Inferior parietal cortex (tissue), 1 donor: ENCODE measurements at regions not wholly inside any gene's neighbourhood (a gene's known extent, or its start where the extent isn't known, plus 50 kb on each side); places are given as distances from the start of the nearest gene placed in this dataset.

Experiments used
- DNase-seq: peaks from one replicate; pipeline ENCODE4 v3.0.0-alpha.2; 2016; ENCODE audit errors: extremely low spot score

DNA sequence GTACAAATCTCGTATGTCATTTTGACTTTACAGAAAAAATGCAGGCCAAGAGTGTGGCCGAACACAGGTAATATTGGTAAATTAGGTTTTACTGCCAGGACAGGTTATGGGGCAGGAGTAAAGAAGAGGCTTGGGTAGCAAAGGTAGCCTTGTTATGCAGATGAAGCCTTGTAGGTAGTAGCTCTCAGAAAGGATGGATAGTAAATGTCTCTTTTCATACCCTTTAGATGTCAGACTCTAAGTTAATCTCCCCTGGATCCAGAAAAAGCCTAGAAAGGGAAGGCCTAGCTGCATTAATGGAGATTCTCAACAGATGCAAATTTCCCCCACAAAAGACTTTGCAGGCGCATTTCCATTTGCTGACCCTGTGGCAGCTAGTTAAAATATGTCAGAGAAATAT, 1445.1 kb upstream of the CADM2 start:
- no peak for DNase-seq

- DNase-seq: no peak
These were observed 1444.5 kb upstream of the CADM2 start for GRCh38 chr3:83514130-83514914.

- no peak for DNase-seq
These were observed 1443.7 kb upstream of the CADM2 start for GRCh38 chr3:83515123-83515522.

DNA sequence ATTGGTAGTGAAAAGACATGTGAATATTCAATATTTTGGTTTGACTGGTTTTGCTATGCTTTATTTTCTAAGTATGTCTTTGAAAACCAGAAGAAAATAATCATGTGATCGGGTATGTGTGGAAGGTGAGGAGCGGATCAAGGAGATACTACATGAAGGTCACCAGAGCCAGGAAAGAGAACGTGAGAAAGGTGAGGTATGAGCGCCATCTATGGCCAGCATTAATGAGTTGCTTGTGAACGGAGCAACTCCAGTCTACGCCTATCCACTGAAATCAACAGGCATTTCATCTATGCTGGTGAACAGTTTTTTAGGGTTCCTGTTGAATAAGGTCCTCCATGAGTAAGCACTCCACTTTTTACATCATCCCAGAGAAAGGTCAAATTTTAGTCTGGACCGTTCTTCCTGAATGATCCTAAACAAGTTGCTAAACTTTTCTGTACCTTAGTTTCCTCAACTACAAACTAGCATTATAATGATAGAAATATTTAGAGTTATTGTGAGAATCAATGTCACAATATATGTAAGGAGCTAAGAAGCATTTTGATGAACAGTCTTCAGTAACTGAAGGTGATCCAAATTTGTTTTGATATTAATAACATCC, 1435.2 kb upstream of the CADM2 start:
- peak; percentile 33 for DNase-seq

DNA sequence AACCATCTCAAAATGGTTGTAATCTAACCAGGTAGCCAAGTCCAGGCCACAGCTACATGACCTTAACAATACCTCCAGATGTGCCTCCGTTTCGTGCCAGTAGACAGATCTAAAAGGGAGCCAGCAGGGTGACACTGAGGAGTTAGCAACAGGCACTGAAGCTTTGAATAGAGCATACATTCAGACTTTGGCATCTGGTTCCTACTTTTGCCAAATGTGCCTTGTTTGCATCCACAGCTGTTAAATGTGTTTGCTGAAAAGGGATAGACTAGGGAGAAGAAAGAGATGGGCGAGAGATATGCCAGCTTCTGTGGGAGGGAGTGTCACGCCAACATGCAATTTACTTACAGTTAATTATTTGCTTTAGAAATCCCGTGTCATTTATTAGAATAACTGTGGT, 1433.9 kb upstream of the CADM2 start:
- no peak for DNase-seq

- no peak for DNase-seq
These were observed 1399.7 kb upstream of the CADM2 start for GRCh38 chr3:83559082-83559481.

DNA sequence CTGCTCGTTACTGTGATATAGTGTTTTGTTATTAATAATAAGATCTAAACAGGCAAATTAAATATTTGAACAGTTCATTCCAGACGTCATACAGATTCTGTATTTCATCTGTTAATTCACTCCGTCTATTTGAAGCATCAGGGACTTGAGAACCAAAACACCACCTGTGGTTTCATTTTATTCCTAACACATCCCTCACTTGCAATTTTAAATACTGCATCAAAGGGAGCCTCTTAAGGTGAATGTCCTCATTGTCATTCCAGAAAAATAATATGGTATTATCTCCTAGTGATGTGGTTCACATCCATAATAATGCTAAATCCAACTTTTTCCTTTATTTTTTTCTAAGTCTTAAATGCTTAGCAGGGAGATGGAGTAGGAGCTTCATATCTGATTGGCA, 1390.9 kb upstream of the CADM2 start:
- DNase-seq: no peak

DNA sequence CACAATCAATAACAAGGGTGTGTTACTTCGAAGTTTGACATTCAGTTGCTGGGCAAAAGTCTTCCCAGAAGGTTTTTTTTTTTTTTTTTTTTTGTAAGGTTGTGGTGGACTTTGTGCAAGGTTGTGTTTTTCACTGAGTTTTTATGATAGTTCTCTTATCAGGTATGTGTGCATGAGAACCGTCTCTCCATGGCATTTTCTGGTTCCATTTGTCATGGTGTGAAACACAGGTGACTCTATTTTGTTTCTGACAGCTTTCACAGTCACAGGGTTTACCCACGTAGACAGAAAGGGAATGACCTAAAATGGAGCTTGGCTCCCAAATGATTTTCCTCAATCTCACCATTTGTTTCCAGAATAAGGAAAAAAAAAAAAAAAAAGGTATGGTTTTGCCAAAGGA, 1377.2 kb upstream of the CADM2 start:
- DNase-seq: no peak

DNA sequence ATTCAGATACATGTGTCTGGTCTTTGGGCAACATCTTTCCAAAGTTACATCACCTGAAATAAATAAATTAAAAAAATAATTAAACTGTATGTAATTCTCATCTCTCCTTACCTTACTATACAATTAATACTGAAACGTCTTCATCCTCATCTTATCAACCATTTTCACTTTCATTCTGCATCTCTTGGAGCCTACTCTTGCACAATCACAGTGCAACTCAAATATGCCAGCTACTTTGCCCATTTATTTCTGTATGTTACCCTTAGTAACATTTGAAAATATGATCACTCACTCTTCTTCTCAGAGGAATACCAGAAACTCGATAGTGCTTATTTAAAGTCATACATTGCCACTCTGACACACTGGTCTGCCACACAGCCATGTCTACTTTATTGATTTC, 1357.1 kb upstream of the CADM2 start:
- no peak for DNase-seq

DNA sequence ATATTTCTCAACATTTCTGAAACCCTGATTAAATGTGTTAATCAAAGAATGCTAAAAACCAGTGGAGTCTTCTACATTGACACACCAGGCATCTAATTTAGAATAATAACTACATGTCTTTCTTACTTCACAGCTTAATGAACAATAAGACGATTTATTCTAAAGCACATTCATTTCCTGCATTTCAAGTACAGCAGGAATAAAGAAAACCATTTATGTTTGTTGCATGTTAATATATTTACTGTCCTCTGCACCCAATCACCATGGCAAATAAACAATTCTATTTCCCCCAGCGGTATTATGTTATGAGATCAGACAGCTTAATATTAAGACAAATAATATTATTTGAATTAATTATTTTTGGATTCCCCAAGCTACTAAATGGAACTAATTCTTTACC, 1336.3 kb upstream of the CADM2 start:
- DNase-seq: no peak

DNA sequence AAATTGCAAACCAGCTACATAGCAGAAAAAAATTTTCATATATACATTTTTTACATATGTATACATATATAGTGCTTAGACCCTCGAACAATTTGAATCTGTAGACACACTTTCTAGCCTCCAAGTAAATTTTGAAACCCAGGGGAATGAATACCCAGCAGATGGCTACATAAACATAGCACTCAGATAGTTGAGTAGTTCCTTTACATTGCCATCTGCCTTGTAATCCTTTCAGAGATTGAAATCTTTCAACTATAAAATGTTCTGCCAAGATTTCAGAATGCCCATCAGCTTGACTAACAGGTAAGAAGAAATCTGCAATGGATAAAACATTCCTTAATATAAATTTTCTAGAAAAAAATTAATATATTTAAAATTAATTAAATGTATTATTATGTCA, 1333.5 kb upstream of the CADM2 start:
- no peak for DNase-seq

DNA sequence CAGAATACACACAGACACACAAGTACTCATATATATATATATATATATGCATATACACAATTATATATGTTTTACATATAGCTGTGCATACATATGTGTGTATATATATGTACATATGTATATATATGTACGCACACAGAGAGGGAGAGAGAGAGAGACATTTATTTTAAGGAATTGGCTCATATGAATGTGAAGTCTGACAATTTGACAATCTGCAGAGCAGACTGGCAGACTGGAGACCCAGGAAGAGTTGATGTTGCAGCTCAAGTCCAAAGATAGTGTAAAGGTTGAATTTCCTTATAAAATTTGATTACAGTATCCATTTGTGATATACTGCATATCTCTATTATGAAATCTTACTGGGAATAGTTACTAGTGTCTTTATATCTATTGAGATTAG, 1330.3 kb upstream of the CADM2 start:
- no peak for DNase-seq

DNA sequence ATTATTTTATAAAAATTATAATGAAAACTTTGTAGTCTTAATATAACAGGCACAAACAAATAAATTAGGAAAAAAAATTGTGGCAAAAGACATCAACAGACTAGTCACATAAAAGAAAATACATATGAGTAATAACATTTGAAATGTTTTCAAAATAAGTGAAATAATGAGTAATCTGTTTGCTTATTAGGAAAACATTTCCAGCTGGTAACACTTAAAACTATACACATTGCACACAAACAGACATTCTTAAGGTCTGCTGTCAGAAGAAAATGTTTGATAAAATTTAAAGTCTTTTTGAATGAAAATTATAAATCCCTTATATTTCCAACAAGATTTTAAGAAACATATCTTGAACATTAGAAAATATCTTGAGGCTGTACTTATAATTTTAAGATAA, 1326.3 kb upstream of the CADM2 start:
- no peak for DNase-seq

DNA sequence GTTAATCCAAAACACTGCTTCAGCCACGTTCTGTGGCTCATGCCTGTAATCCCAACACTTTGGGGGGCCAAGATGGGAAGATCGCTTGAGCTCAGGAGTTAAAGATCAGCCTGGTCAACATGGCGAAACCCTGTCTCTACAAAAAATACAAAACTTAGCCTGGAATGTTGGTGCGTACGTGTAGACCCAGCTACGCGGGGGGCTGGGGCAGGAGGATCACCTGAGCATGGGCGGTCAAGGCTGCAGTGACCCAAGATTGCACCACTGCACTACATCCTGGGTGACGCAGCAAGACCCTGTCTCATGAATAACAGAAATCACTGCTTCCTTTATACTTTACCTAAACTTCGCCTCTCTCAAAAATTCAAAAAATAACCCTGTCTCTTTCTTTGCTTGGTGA, 1325.0 kb upstream of the CADM2 start:
- DNase-seq: no peak

- no peak for DNase-seq
These were observed 1309.1 kb upstream of the CADM2 start for GRCh38 chr3:83649692-83650091.

GRCh38 chr3:83655083-83655482, 1303.7 kb upstream of the CADM2 start:
- no peak for DNase-seq

DNA sequence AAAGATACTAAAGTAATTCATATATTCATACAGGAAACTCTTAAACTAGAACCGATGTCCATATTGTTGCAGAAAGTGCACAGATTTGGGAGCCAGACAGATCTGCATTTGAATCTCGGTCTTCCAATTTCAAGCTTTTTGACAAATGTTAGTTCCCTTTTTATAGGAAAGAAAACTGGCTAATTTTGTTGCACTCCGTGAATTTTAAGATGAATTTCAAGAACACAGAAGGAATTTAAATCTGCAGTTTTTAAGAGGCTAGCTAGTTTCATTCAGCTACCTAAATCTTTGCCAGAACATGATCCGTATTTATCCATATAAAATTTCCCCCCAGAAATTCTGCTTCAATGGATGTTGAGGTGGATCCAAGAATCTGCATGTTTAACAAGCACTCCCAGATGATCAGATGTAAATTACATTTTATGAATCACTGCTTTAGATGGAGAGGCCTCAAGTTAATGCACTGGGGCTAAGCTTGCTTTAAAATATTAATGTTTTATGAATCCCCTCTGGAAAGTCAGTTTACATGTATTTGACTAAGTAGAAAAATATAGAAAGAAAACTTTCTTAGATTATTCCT, 1296.3 kb upstream of the CADM2 start:
- peak; percentile 11 for DNase-seq

GRCh38 chr3:83670416-83670815, 1288.4 kb upstream of the CADM2 start:
- no peak for DNase-seq

DNA sequence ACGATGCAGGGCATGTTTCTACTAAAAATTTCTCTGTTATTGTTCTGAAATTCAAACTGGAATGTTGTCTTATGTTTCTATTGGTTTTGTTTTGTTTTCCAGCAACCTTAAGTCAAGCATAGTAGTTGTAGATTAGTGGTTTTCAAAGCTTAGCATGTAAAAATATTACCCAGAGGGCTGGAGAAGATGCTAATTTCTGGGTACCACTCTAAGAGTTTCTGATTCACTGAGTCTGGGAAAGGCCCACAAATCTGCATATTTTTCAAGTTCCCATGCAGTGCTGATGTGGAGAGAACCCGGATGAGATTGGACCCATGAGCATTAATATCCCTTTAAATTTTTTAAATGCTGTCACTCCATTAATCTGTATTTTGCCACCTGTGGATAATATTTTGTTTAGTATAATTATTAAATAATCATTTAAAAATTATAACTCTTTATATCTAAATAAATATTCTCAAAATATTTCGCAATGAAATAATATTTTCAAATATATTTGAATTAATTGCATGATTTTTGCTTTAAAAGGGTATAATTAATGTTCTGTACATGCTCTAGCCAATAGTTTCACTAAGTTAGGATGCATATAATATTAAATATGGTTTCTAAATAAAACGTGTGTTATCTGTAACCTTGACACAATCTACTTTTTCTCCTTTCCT, 1274.7 kb upstream of the CADM2 start:
- DNase-seq: no peak

DNA sequence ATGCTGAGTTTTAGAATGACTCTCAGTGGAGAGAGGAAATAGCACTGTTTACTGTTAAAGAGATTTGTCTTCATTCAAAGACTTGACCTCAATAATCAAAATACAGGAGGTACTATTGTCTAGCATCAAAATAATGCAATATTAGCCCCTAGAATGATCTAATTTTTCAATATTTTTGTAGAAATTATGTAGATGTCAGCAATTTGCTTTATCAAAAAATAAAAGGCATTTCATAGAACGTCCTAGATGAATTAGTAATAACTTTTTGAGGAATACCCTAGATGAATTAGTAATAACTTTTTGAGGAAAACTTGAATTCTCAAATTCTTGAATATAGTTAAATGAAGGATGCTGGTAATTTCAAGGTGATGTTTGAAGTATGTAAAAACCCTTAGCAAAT, 1252.1 kb upstream of the CADM2 start:
- DNase-seq: no peak

DNA sequence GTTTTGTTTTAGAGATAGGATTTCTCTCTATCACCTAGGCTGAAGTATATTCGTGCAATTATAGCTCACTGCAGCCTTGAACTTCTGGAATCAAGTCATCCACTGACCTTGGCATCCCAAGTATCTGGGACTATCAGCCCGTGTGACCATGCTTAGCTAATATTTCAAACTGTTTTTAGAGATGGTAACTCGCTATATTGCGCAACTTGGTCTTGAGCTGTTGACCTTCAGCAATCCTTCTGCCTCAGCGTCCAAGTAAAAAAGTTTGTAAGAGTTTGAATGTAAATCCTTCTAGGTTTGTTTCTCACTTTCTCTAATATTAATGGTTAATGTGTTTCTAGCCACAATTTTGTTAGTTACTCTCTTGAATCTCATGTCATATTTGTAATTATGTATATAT, 1243.5 kb upstream of the CADM2 start:
- no peak for DNase-seq

GRCh38 chr3:83729576-83729975, 1229.2 kb upstream of the CADM2 start:
- no peak for DNase-seq

DNA sequence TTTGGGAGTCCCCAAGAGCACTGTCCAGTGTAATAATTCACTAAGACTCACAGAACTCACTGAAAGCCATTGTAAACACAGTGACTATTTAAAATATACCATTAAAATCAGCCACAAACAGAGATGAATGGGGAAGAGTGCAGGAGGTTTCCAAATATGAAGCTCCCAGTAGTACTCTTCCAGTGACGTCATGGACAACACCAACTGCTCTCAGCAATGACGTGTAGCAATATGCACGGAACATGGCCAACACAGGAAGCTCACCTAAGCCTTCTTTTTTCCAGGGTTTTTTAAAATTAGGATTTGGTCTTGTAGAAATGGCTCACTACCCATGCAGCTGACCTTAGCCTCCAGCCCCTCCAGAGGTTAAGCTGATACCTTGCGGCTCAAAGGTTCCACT, 1224.1 kb upstream of the CADM2 start:
- DNase-seq: no peak
